Astrocyte (in vitro differentiated cells and primary cell): ENCODE measurements at regions not wholly inside any gene's neighbourhood (a gene's known extent, or its start where the extent isn't known, plus 50 kb on each side); places are given as distances from the start of the nearest gene placed in this dataset.

Experiments
- CTCF ChIP-seq: IDR thresholded peaks from 2 replicates; pipeline ENCODE4 v1.5.1; 2011; ENCODE audit warnings: low read depth, mild to moderate bottlenecking, inconsistent platforms, low read length, moderate library complexity; ENCODE audit not compliant: insufficient read depth
- EZH2 ChIP-seq: IDR thresholded peaks from 2 replicates; pipeline ENCODE4 v1.6.1; 2012; ENCODE audit warnings: mild to moderate bottlenecking, low read length, inconsistent platforms; ENCODE audit not compliant: insufficient read depth

- TF ChIP-seq CTCF = no peak
- TF ChIP-seq EZH2 = no peak
Observed at GRCh38 chr20:16179919-16180318, 393.3 kb downstream of the KIF16B start.
